GM12865 (cell line): ENCODE measurements at regions not wholly inside any gene's neighbourhood (a gene's known extent, or its start where the extent isn't known, plus 50 kb on each side); places are given as distances from the start of the nearest gene placed in this dataset.

Experiments
- DNase-seq: peaks from one replicate; pipeline ENCODE4 v3.0.0; 2010; ENCODE audit warnings: low read depth
- H3K4me3 ChIP-seq: 2 replicates; pipeline ENCODE4 v1.5.1; 2011; ENCODE audit warnings: mild to moderate bottlenecking, low read depth, low read length, control low read depth
- TF ChIP-seq, protein P1 (sequence below): IDR thresholded peaks from 2 replicates; pipeline ENCODE4 v1.5.1; 2011; ENCODE audit warnings: low read length, control low read depth, low read depth, inconsistent platforms; ENCODE audit not compliant: insufficient read depth; ENCODE audit errors: missing control alignments

GRCh38 chr15:37536967-37537605 is 397.4 kb upstream of the TMCO5A start:
- DNase-seq = no peak
- TF ChIP-seq, protein P1, sequence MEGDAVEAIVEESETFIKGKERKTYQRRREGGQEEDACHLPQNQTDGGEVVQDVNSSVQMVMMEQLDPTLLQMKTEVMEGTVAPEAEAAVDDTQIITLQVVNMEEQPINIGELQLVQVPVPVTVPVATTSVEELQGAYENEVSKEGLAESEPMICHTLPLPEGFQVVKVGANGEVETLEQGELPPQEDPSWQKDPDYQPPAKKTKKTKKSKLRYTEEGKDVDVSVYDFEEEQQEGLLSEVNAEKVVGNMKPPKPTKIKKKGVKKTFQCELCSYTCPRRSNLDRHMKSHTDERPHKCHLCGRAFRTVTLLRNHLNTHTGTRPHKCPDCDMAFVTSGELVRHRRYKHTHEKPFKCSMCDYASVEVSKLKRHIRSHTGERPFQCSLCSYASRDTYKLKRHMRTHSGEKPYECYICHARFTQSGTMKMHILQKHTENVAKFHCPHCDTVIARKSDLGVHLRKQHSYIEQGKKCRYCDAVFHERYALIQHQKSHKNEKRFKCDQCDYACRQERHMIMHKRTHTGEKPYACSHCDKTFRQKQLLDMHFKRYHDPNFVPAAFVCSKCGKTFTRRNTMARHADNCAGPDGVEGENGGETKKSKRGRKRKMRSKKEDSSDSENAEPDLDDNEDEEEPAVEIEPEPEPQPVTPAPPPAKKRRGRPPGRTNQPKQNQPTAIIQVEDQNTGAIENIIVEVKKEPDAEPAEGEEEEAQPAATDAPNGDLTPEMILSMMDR = no peak

DNA sequence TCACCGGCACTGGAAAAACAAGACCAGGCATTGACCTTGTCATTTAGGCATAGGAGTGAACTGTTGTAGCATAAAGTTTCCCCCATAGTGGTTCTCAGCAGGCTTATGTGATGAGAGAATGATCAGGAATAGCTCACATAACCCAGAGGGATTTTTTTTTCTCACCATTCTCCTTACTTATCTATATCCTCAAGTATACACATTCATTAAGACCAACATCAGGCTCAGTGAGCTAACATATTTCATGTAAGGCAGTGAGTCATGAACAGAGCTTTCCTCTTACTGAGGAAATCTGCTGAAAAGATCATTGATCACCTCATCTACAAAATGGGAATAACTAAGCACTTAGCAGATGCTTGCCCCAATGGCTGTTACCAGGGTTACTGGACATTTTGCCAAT is 396.6 kb upstream of the TMCO5A start:
- DNase-seq = no peak
- no peak overlapping the region for H3K4me3 ChIP-seq
- TF ChIP-seq, protein P1 = no peak

More at GRCh38 chr15:37536967-37537605, 397.4 kb upstream of the TMCO5A start:
- H3K4me3 ChIP-seq = no peak overlapping the region

DNA sequence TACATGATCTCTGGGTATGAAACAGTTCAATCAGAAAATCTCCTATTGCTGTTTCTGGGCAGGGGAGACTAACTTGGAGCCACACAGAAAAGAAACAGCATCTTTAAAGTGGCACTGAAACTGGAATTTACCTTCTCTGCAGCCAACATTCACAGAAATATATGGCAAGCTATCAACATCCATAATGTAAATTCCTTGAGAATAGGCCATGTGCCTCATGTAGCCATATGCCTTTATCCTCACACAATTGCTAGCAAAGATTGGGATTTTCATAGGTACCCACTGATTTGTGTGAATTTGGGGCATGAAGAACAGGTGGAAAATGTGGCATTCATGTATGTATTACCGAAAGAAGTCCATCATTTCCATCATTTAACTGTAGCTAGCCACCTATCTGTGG is 386.3 kb upstream of the TMCO5A start:
- DNase-seq = no peak
- H3K4me3 ChIP-seq = no peak overlapping the region
- TF ChIP-seq, protein P1 = no peak

DNA sequence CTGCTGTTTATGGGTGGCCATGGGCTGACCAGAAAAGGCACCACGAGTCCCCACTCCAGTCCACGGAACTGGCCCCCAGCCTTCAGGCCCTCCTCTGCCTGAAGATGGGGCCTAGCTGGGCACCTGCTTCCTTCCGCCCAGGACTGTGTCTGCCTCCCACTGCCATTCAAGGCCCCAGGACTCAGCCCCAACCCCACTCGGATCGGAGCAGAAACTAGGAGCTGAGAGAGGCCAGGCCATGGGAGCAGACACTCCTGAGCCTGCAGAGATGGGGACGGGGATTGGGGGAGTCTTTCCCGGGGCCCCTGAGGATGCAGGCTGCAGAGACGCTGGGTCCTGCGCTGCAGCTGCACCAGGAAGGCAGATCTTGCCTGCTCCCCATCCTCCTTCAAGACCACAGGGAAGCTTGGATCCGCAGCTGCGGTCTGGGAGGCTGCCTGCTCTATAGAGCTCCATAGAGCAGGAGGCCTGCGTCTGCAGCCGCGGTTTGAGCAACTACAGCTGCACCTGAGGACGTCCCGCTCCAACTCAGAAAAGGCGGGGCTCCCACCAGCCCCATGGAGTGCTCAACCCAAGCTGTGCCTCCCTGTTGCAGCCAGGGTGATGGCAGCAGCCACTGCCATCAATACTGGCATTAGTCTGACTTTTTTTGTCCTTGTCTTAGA is 383.9 kb upstream of the TMCO5A start:
- TF ChIP-seq, protein P1 = no peak
- no peak for DNase-seq
- no peak overlapping the region for H3K4me3 ChIP-seq

DNA sequence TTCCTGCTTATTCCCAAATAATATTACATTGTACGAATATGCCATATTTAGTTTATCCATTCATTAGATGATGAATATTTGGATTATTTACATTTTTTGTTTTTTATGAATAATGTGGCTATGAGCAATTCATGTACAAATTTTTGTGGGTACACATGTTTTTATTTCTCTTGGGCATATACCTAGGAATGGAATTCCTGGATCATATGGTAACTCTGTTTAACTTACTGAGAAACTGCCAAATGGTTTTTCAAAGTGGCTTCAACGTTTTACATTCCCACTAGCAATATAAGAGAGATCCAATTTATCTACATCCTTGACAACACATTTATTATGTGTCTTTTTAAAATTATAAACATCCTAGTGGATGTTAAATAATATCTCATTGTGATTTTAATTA is 362.0 kb upstream of the TMCO5A start:
- TF ChIP-seq, protein P1 = no peak
- DNase-seq = no peak
- no peak overlapping the region for H3K4me3 ChIP-seq

GRCh38 chr15:37574985-37575384 is 359.5 kb upstream of the TMCO5A start:
- no peak for DNase-seq
- H3K4me3 ChIP-seq = no peak overlapping the region
- TF ChIP-seq, protein P1 = no peak
